Gastrocnemius medialis (tissue), 4 donors: ENCODE measurements at regions not wholly inside any gene's neighbourhood (a gene's known extent, or its start where the extent isn't known, plus 50 kb on each side); places are given as distances from the start of the nearest gene placed in this dataset.

ENCODE experiments used
- ATAC-seq, 2 donors: fragments of 150-250 bp; one replicate each; pipeline ENCODE4 v1.9.1; 2016
- DNase-seq, 2 donors: peaks; one replicate each; pipeline ENCODE4 v3.0.0-alpha.2; 2019
- H3K27ac ChIP-seq, 4 donors: fragments of 200-600 bp; sonication (generic); 1 replicate in 1 of 4; 2 replicates in 3 of 4; pipeline ENCODE4 v1.5.1; 2016 to 2018; ENCODE audit warnings: mild to moderate bottlenecking in 2 of 4, moderate library complexity in 1 of 4
- H3K27me3 ChIP-seq, 3 donors: fragments of 200-600 bp; sonication (generic) in 2 of 3; 1 replicate in 1 of 3; 2 replicates in 2 of 3; pipeline versions ENCODE4 v1.5.1 to v1.6.0; 2016 to 2019; ENCODE audit warnings: mild to moderate bottlenecking in 1 of 3, moderate library complexity in 1 of 3
- H3K36me3 ChIP-seq, 2 donors: fragments of 200-600 bp; sonication (generic) in 1 of 2; one replicate each; pipeline ENCODE4 v1.5.1; 2017 to 2018
- H3K4me1 ChIP-seq, 2 donors: fragments of 200-600 bp; sonication (generic) in 1 of 2; one replicate each; pipeline ENCODE4 v1.5.1; 2016 to 2017; ENCODE audit warnings: mild to moderate bottlenecking in 2 of 2
- H3K4me3 ChIP-seq, 4 donors: fragments of 200-600 bp; sonication (generic) in 3 of 4; 1 replicate in 1 of 4; 2 replicates in 3 of 4; pipeline ENCODE4 v1.5.1; 2016 to 2019; ENCODE audit warnings: mild to moderate bottlenecking in 2 of 4
- H3K9me3 ChIP-seq, 3 donors: fragments of 200-600 bp; sonication (generic) in 2 of 3; 1 replicate in 1 of 3; 2 replicates in 2 of 3; pipeline ENCODE4 v1.5.1; 2016 to 2019
- POLR2A ChIP-seq, 2 donors: fragments of 450-650 bp; IDR thresholded peaks; one replicate each; pipeline ENCODE4 v1.6.1; 2017; ENCODE audit warnings: antibody characterized with exemption in 2 of 2, mild to moderate bottlenecking in 2 of 2, moderate library complexity in 2 of 2
- in situ Hi-C, 4 donors: fragments of 200-750 bp; cut with MboI; loops; one replicate each; pipeline versions ENCODE4 v1.15.0 to v1.8.0; 2017; ENCODE audit warnings: low sequenced_read_pairs in 4 of 4
- intact Hi-C: fragments of 100-400 bp; cut with DNase I; formaldehyde crosslinking; loops from one replicate; pipeline ENCODE4 v1.15.1; 2023; ENCODE audit warnings: low total_unique reads
- TF ChIP-seq, protein P1 (sequence below), 5 experiments: fragments of 450-650 bp in 3 of 5; fragments of 200-600 bp in 2 of 5; sonication (generic) in 2 of 5; IDR thresholded peaks in 4 of 5; conservative IDR thresholded peaks in 1 of 5; 1 replicate in 4 of 5; 2 replicates in 1 of 5; pipeline ENCODE4 v1.5.1; 2016 to 2019; ENCODE audit warnings: antibody characterized with exemption in 5 of 5, mild to moderate bottlenecking in 3 of 5, moderate library complexity in 3 of 5

GRCh38 chr6:120587381-120587780 lies 746.9 kb downstream of the TBC1D32 start:
- Histone ChIP-seq H3K27me3 (no peaks in the 10 kb centered on the region), H3K27ac (no peak overlapping the region), H3K4me1 (no peaks in the 10 kb centered on the region), H3K4me3 (no peak overlapping the region), H3K36me3 (no peaks in the 10 kb centered on the region), H3K9me3 (no peaks in the 10 kb centered on the region)
- DNase-seq (no peak), ATAC-seq (no peak)
- TF ChIP-seq, protein P1, sequence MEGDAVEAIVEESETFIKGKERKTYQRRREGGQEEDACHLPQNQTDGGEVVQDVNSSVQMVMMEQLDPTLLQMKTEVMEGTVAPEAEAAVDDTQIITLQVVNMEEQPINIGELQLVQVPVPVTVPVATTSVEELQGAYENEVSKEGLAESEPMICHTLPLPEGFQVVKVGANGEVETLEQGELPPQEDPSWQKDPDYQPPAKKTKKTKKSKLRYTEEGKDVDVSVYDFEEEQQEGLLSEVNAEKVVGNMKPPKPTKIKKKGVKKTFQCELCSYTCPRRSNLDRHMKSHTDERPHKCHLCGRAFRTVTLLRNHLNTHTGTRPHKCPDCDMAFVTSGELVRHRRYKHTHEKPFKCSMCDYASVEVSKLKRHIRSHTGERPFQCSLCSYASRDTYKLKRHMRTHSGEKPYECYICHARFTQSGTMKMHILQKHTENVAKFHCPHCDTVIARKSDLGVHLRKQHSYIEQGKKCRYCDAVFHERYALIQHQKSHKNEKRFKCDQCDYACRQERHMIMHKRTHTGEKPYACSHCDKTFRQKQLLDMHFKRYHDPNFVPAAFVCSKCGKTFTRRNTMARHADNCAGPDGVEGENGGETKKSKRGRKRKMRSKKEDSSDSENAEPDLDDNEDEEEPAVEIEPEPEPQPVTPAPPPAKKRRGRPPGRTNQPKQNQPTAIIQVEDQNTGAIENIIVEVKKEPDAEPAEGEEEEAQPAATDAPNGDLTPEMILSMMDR (IDR thresholded peaks at IDR 0.05 in 4 of 5, conservative IDR thresholded peaks at IDR 0.05 in 1 of 5): no peak
- no peak for TF ChIP-seq POLR2A (IDR thresholded peaks at IDR 0.05)
- intact Hi-C loops: no loop called here
- in situ Hi-C loops: no loop called here

- Histone ChIP-seq H3K27me3 (no peaks in the 10 kb centered on the region), H3K9me3 (no peaks in the 10 kb centered on the region), H3K4me3 (no peak overlapping the region), H3K27ac (no peak overlapping the region), H3K4me1 (no peaks in the 10 kb centered on the region), H3K36me3 (no peaks in the 10 kb centered on the region)
- TF ChIP-seq, protein P1 (IDR thresholded peaks at IDR 0.05 in 4 of 5, conservative IDR thresholded peaks at IDR 0.05 in 1 of 5): no peak
- no peak for TF ChIP-seq POLR2A (IDR thresholded peaks at IDR 0.05)
- intact Hi-C loops (no loop called here), in situ Hi-C loops (no loop called here)
- no peak for ATAC-seq
- no peak for DNase-seq
These were observed 750.0 kb downstream of the TBC1D32 start for GRCh38 chr6:120584111-120584760.

DNA sequence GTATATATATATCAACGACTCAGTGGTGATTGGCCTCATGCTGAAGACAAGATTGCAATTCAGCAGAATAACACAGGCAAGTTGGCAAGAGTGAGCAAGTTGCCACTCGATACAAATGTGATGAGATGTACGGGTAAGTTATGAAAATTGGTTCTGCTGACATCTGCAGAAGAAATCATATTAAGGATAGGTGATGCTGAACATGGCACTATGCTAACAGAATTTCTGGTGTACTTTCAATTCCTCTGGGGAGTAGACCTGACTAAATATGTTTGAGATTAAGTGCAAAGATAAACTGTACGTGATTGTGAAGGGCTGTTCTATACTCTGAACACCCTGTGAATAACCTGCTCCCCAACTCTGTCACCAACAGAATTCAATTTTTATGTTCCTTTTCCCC lies 758.2 kb downstream of the TBC1D32 start:
- TF ChIP-seq, protein P1 (IDR thresholded peaks at IDR 0.05 in 4 of 5, conservative IDR thresholded peaks at IDR 0.05 in 1 of 5): no peak
- TF ChIP-seq POLR2A (IDR thresholded peaks at IDR 0.05): no peak
- intact Hi-C loops: no loop called here
- in situ Hi-C loops: no loop called here
- no peaks in the 10 kb centered on the region for H3K36me3 ChIP-seq
- no peak for DNase-seq
- ATAC-seq: no peak
- no peak overlapping the region for H3K27ac ChIP-seq
- H3K4me3 ChIP-seq: no peak overlapping the region
- H3K9me3 ChIP-seq: no peaks in the 10 kb centered on the region
- H3K27me3 ChIP-seq: no peaks in the 10 kb centered on the region
- no peaks in the 10 kb centered on the region for H3K4me1 ChIP-seq

DNA sequence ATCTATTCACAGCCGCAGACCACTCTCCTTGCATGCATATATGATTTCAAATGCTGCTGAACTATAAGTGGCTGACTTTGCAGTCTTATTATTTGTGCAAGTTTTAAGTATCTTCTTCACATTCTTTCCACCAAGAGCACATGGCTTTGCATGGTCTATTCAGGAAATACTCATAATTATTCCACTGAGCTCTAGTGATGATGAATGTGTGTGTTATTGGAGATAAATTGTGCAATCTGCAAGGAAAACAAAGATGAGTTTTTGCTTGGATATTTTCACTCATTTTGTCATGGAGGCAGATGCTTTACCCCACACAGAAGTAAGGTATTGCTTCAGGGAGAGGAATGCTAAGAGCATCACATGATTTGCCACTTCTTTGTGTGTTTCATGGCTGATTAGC lies 764.6 kb downstream of the TBC1D32 start:
- intact Hi-C loops (no loop called here), in situ Hi-C loops (no loop called here)
- no peak for DNase-seq
- no peaks in the 10 kb centered on the region for H3K27me3 ChIP-seq
- no peak for ATAC-seq
- H3K4me3 ChIP-seq: no peak overlapping the region
- H3K27ac ChIP-seq: no peak overlapping the region
- TF ChIP-seq POLR2A (IDR thresholded peaks at IDR 0.05): no peak
- TF ChIP-seq, protein P1 (IDR thresholded peaks at IDR 0.05 in 4 of 5, conservative IDR thresholded peaks at IDR 0.05 in 1 of 5): no peak
- H3K9me3 ChIP-seq: no peaks in the 10 kb centered on the region
- H3K36me3 ChIP-seq: no peaks in the 10 kb centered on the region
- H3K4me1 ChIP-seq: no peaks in the 10 kb centered on the region

GRCh38 chr6:120564779-120565178 lies 769.5 kb downstream of the TBC1D32 start:
- no peaks in the 10 kb centered on the region for H3K27me3 ChIP-seq
- intact Hi-C loops (no loop called here), in situ Hi-C loops (no loop called here)
- DNase-seq (no peak), ATAC-seq (no peak)
- TF ChIP-seq, protein P1 (IDR thresholded peaks at IDR 0.05 in 4 of 5, conservative IDR thresholded peaks at IDR 0.05 in 1 of 5): no peak
- no peak for TF ChIP-seq POLR2A (IDR thresholded peaks at IDR 0.05)
- no peaks in the 10 kb centered on the region for H3K9me3 ChIP-seq
- H3K27ac ChIP-seq: no peak overlapping the region
- no peak overlapping the region for H3K4me3 ChIP-seq
- H3K4me1 ChIP-seq: no peaks in the 10 kb centered on the region
- no peaks in the 10 kb centered on the region for H3K36me3 ChIP-seq
